ENCODE measurements at regions not wholly inside any gene's neighbourhood (a gene's known extent, or its start where the extent isn't known, plus 50 kb on each side); places are given as distances from the start of the nearest gene placed in this dataset.

- Histone ChIP-seq H3K9me3 (ENCODE audit: insufficient read depth, low read depth, low read length) (no peaks in the 10 kb centered on the region), H2AFZ (ENCODE audit: low read length) (no peak overlapping the region), H3K9me2 (replicated peaks; ENCODE audit: low read depth, low read length) (no peaks in the 10 kb centered on the region), H4K20me1 (ENCODE audit: insufficient read depth, low read length, poor library complexity, severe bottlenecking) (no peaks in the 10 kb centered on the region), H3K9ac (ENCODE audit: low read depth, low read length, poor library complexity, severe bottlenecking) (no peak overlapping the region), H3K27me3 (ENCODE audit: insufficient read depth, low read length, poor library complexity, severe bottlenecking) (no peaks in the 10 kb centered on the region), H3K36me3 (ENCODE audit: insufficient read depth, low read length) (no peaks in the 10 kb centered on the region), H3F3A (ENCODE audit: low read depth) (no peaks in the 10 kb centered on the region), H3K79me2 (ENCODE audit: insufficient read depth, low read length) (no peaks in the 10 kb centered on the region), H3K4me3 (ENCODE audit: low read length, poor library complexity, severe bottlenecking) (no peak overlapping the region), H3K4me1 (ENCODE audit: insufficient read depth, low read length, poor library complexity, severe bottlenecking) (peaks cover 7% of the 10 kb centered on the region), H3K4me2 (ENCODE audit: low read depth, low read length, poor library complexity, severe bottlenecking) (no peak overlapping the region)
- TF ChIP-seq EZH2phosphoT487 (IDR thresholded peaks at IDR 0.05; ENCODE audit: borderline replicate concordance) (no peak), CTCF (conservative IDR thresholded peaks at IDR 0.05; ENCODE audit: low read length) (no peak)
These were observed 272.0 kb downstream of the CYRIA start for GRCh38 chr2:16393500-16394071.

- H3K4me3 ChIP-seq (ENCODE audit: low read length, poor library complexity, severe bottlenecking): no peak overlapping the region
- TF ChIP-seq CTCF (conservative IDR thresholded peaks at IDR 0.05; ENCODE audit: low read length): no peak
- no peak for TF ChIP-seq EZH2phosphoT487 (IDR thresholded peaks at IDR 0.05; ENCODE audit: borderline replicate concordance)
These were observed 272.8 kb downstream of the CYRIA start for GRCh38 chr2:16392647-16393499.

GRCh38 chr2:16391986-16392385 is 273.6 kb downstream of the CYRIA start:
- Histone ChIP-seq H3K9me3 (ENCODE audit: insufficient read depth, low read depth, low read length) (no peaks in the 10 kb centered on the region), H3K27me3 (ENCODE audit: insufficient read depth, low read length, poor library complexity, severe bottlenecking) (no peaks in the 10 kb centered on the region), H3K4me2 (ENCODE audit: low read depth, low read length, poor library complexity, severe bottlenecking) (no peak overlapping the region), H3K4me3 (ENCODE audit: low read length, poor library complexity, severe bottlenecking) (no peak overlapping the region), H4K20me1 (ENCODE audit: insufficient read depth, low read length, poor library complexity, severe bottlenecking) (no peaks in the 10 kb centered on the region), H2AFZ (ENCODE audit: low read length) (no peak overlapping the region), H3K4me1 (ENCODE audit: insufficient read depth, low read length, poor library complexity, severe bottlenecking) (no peaks in the 10 kb centered on the region), H3K9me2 (replicated peaks; ENCODE audit: low read depth, low read length) (no peaks in the 10 kb centered on the region), H3K9ac (ENCODE audit: low read depth, low read length, poor library complexity, severe bottlenecking) (no peak overlapping the region), H3F3A (ENCODE audit: low read depth) (no peaks in the 10 kb centered on the region), H3K79me2 (ENCODE audit: insufficient read depth, low read length) (no peaks in the 10 kb centered on the region), H3K36me3 (ENCODE audit: insufficient read depth, low read length) (no peaks in the 10 kb centered on the region)
- TF ChIP-seq CTCF (conservative IDR thresholded peaks at IDR 0.05; ENCODE audit: low read length): no peak
- TF ChIP-seq EZH2phosphoT487 (IDR thresholded peaks at IDR 0.05; ENCODE audit: borderline replicate concordance): no peak

More at GRCh38 chr2:16392647-16393499, 272.8 kb downstream of the CYRIA start:
- Histone ChIP-seq H3K9me2 (replicated peaks; ENCODE audit: low read depth, low read length) (no peaks in the 10 kb centered on the region), H3K4me2 (ENCODE audit: low read depth, low read length, poor library complexity, severe bottlenecking) (no peak overlapping the region), H3K9ac (ENCODE audit: low read depth, low read length, poor library complexity, severe bottlenecking) (no peak overlapping the region), H3K9me3 (ENCODE audit: insufficient read depth, low read depth, low read length) (no peaks in the 10 kb centered on the region), H3K36me3 (ENCODE audit: insufficient read depth, low read length) (no peaks in the 10 kb centered on the region), H3K27me3 (ENCODE audit: insufficient read depth, low read length, poor library complexity, severe bottlenecking) (no peaks in the 10 kb centered on the region), H3F3A (ENCODE audit: low read depth) (no peaks in the 10 kb centered on the region), H4K20me1 (ENCODE audit: insufficient read depth, low read length, poor library complexity, severe bottlenecking) (no peaks in the 10 kb centered on the region), H3K79me2 (ENCODE audit: insufficient read depth, low read length) (no peaks in the 10 kb centered on the region), H2AFZ (ENCODE audit: low read length) (no peak overlapping the region), H3K4me1 (ENCODE audit: insufficient read depth, low read length, poor library complexity, severe bottlenecking) (peaks cover 3% of the 10 kb centered on the region)
